Stimulated activated CD4-positive, alpha-beta T cell treated with anti-CD3 and anti-CD28 coated beads, Interleukin-12 subunit alpha, Interleukin-12 subunit beta, amount 100 ng/mL, for 48 hours (primary cell): ENCODE measurements at regions not wholly inside any gene's neighbourhood (a gene's known extent, or its start where the extent isn't known, plus 50 kb on each side); places are given as distances from the start of the nearest gene placed in this dataset.

Experiments used
- DNase-seq, 3 donors: peaks; one replicate each; pipeline ENCODE4 v3.0.0-alpha.2; 2020; ENCODE audit warnings: low read depth in 2 of 3, low spot score in 1 of 3

GRCh38 chr2:3100386-3100785 lies 277.2 kb downstream of the EIPR1 start:
- no peak for DNase-seq

- no peak for DNase-seq
These were observed 277.8 kb downstream of the EIPR1 start for GRCh38 chr2:3099860-3100234.

- DNase-seq: no peak
These were observed 278.3 kb downstream of the EIPR1 start for GRCh38 chr2:3099145-3099859.

- no peak for DNase-seq
These were observed 279.4 kb downstream of the EIPR1 start for GRCh38 chr2:3098231-3098630.

- DNase-seq: no peak
These were observed 279.8 kb downstream of the EIPR1 start for GRCh38 chr2:3097804-3098203.

- DNase-seq: no peak
These were observed 282.3 kb downstream of the EIPR1 start for GRCh38 chr2:3094999-3095958.

- DNase-seq: no peak
These were observed 283.3 kb downstream of the EIPR1 start for GRCh38 chr2:3094318-3094717.

- DNase-seq: no peak
These were observed 285.9 kb downstream of the EIPR1 start for GRCh38 chr2:3091696-3092095.

GRCh38 chr2:3082705-3083104 lies 294.9 kb downstream of the EIPR1 start:
- no peak for DNase-seq

GRCh38 chr2:3079959-3080948 lies 297.4 kb downstream of the EIPR1 start:
- no peak for DNase-seq

GRCh38 chr2:3079466-3079865 lies 298.2 kb downstream of the EIPR1 start:
- no peak for DNase-seq

- DNase-seq: no peak
These were observed 298.9 kb downstream of the EIPR1 start for GRCh38 chr2:3078684-3079083.

GRCh38 chr2:3076848-3077642 lies 300.6 kb downstream of the EIPR1 start:
- no peak for DNase-seq

GRCh38 chr2:3075991-3076340 lies 301.7 kb downstream of the EIPR1 start:
- no peak for DNase-seq

GRCh38 chr2:3075316-3075990 lies 302.2 kb downstream of the EIPR1 start:
- no peak for DNase-seq

- no peak for DNase-seq
These were observed 303.9 kb downstream of the EIPR1 start for GRCh38 chr2:3073704-3074103.

- DNase-seq: no peak
These were observed 304.5 kb downstream of the EIPR1 start for GRCh38 chr2:3073041-3073595.

- DNase-seq: no peak
These were observed 305.8 kb downstream of the EIPR1 start for GRCh38 chr2:3071685-3072263.

- DNase-seq: no peak
These were observed 310.8 kb downstream of the EIPR1 start for GRCh38 chr2:3066831-3067230.
